HL-60 (cell line): ENCODE measurements at regions not wholly inside any gene's neighbourhood (a gene's known extent, or its start where the extent isn't known, plus 50 kb on each side); places are given as distances from the start of the nearest gene placed in this dataset.

ENCODE experiments used
- DNase-seq, 2 experiments: peaks; one replicate each; pipeline ENCODE4 v3.0.0-alpha.2; 2010 to 2020; ENCODE audit warnings: low read depth in 1 of 2, low spot score in 1 of 2
- H3K27ac ChIP-seq: fragments of 250-450 bp; sonication (Bioruptor Pico); replicated peaks from 2 replicates; pipeline ENCODE4 v1.5.1; 2020; ENCODE audit warnings: mild to moderate bottlenecking, moderate library complexity
- H3K27me3 ChIP-seq: fragments of 250-450 bp; sonication (Bioruptor Pico); 2 replicates; pipeline ENCODE4 v1.5.1; 2021; ENCODE audit warnings: mild to moderate bottlenecking, moderate library complexity; ENCODE audit not compliant: insufficient read depth, poor library complexity, severe bottlenecking
- H3K4me3 ChIP-seq: replicated peaks from 2 replicates; pipeline ENCODE4 v1.5.1; 2011; ENCODE audit warnings: mild to moderate bottlenecking, control low read depth, low read length; ENCODE audit not compliant: insufficient read depth
- GABPA ChIP-seq: IDR thresholded peaks from 2 replicates; pipeline ENCODE4 v1.6.1; 2012; ENCODE audit warnings: low read depth
- POLR2AphosphoS5 ChIP-seq: IDR thresholded peaks from 2 replicates; pipeline ENCODE4 v1.6.1; 2012; ENCODE audit warnings: low read depth
- SPI1 ChIP-seq: IDR thresholded peaks from 2 replicates; pipeline ENCODE4 v1.6.1; 2012; ENCODE audit warnings: low read depth, mild to moderate bottlenecking, borderline replicate concordance
- TF ChIP-seq, protein P1 (sequence below): IDR thresholded peaks from one replicate; pipeline ENCODE4 v1.5.1; 2011; ENCODE audit warnings: low read length, control low read depth, inconsistent platforms; ENCODE audit not compliant: insufficient read depth
- TF ChIP-seq, protein P2 (sequence below): IDR thresholded peaks from 2 replicates; pipeline ENCODE4 v1.6.1; 2012; ENCODE audit warnings: low read depth; ENCODE audit not compliant: insufficient replicate concordance

DNA sequence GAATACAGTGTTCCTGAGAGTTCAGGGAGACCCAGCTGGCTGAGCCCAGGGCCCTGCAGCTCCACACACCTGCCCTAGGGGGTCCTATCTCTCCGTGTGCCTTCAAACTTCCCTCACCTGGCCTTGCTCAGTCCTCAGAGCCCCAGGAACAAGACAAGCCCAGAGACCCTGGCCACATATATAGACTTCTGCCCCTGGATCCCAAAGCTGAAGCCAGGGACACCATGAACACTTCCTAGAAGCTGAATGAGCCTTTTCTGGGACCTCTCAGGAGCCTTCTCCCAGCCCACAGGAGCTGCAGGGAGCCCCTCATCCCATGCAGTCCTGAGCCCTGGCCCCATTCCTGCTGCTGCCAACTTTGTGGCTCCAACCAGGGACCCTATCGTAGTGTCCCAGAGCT lies 190.5 kb downstream of the DICER1 start:
- Histone ChIP-seq H3K27ac (no peak overlapping the region), H3K27me3 (peaks cover 3% of the 10 kb centered on the region), H3K4me3 (no peak overlapping the region)
- TF ChIP-seq, protein P1, sequence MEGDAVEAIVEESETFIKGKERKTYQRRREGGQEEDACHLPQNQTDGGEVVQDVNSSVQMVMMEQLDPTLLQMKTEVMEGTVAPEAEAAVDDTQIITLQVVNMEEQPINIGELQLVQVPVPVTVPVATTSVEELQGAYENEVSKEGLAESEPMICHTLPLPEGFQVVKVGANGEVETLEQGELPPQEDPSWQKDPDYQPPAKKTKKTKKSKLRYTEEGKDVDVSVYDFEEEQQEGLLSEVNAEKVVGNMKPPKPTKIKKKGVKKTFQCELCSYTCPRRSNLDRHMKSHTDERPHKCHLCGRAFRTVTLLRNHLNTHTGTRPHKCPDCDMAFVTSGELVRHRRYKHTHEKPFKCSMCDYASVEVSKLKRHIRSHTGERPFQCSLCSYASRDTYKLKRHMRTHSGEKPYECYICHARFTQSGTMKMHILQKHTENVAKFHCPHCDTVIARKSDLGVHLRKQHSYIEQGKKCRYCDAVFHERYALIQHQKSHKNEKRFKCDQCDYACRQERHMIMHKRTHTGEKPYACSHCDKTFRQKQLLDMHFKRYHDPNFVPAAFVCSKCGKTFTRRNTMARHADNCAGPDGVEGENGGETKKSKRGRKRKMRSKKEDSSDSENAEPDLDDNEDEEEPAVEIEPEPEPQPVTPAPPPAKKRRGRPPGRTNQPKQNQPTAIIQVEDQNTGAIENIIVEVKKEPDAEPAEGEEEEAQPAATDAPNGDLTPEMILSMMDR, result no peak
- no peak for TF ChIP-seq GABPA
- no peak for TF ChIP-seq SPI1
- no peak for DNase-seq

DNA sequence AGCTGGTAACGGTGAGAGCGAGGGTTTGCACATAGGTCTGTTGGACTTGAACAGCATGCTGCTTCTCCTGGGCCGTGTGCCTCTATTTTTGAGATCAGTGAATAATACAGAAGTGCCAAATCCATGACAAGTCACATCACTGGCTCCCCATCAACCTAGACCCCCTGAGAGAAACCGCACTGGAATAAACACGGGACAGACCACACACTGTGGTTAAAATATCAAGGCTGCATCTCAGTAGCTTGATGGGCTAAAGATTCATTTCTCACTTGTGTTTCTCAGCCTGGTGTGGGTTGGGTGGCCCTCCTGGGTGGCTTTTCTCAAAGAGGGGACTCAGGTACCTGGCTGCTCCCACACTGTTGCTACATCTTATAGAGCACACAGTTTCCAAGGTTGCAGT lies 191.0 kb downstream of the DICER1 start:
- no peak overlapping the region for H3K4me3 ChIP-seq
- peaks cover 3% of the 10 kb centered on the region for H3K27me3 ChIP-seq

DNA sequence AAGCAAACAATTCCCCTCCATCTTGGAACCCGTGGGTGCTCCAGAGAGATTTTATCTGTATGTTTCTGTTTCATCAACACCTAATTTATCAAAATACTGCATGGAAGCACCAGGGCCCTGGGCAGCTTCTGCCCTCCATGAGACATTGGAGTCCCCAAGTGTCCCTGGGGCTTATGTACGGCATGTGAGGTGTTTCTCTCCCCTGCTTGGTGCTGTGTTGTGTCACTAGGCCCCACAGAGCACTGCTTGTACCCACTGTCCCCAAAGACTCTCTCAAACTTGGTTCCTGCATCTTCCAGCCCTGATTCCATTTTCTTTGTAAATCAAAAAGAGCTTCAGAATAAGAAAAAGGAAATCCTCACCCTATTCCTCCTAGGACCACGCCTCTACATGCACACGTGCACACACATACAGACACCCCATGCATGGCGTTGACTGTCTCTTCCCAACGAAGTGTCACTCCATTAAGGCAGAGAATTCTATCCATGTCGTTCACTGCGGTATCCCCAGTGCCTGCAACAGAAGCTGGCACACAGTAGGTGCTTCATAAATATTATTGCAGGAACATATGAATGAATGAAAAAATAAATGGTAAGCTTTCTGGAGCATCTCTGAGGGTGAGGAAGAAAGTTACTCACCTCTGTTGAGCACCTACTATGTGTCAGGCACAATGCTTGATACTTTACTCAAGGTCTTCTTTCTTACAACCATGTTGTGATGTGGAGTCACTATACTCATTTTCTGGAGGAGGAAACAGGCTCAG lies 191.6 kb downstream of the DICER1 start:
- Histone ChIP-seq H3K27me3 (peaks cover 3% of the 10 kb centered on the region), H3K4me3 (no peak overlapping the region), H3K27ac (no peak overlapping the region)
- TF ChIP-seq POLR2AphosphoS5, result no peak
- TF ChIP-seq GABPA, result no peak
- no peak for TF ChIP-seq SPI1
- TF ChIP-seq, protein P2, sequence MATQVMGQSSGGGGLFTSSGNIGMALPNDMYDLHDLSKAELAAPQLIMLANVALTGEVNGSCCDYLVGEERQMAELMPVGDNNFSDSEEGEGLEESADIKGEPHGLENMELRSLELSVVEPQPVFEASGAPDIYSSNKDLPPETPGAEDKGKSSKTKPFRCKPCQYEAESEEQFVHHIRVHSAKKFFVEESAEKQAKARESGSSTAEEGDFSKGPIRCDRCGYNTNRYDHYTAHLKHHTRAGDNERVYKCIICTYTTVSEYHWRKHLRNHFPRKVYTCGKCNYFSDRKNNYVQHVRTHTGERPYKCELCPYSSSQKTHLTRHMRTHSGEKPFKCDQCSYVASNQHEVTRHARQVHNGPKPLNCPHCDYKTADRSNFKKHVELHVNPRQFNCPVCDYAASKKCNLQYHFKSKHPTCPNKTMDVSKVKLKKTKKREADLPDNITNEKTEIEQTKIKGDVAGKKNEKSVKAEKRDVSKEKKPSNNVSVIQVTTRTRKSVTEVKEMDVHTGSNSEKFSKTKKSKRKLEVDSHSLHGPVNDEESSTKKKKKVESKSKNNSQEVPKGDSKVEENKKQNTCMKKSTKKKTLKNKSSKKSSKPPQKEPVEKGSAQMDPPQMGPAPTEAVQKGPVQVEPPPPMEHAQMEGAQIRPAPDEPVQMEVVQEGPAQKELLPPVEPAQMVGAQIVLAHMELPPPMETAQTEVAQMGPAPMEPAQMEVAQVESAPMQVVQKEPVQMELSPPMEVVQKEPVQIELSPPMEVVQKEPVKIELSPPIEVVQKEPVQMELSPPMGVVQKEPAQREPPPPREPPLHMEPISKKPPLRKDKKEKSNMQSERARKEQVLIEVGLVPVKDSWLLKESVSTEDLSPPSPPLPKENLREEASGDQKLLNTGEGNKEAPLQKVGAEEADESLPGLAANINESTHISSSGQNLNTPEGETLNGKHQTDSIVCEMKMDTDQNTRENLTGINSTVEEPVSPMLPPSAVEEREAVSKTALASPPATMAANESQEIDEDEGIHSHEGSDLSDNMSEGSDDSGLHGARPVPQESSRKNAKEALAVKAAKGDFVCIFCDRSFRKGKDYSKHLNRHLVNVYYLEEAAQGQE, result no peak
- TF ChIP-seq, protein P1, result no peak
- DNase-seq, result no peak

More for the DNA sequence above, 191.0 kb downstream of the DICER1 start:
- no peak overlapping the region for H3K27ac ChIP-seq
- TF ChIP-seq GABPA, result no peak
- no peak for TF ChIP-seq SPI1
- TF ChIP-seq POLR2AphosphoS5, result no peak
- TF ChIP-seq, protein P2, result no peak
- TF ChIP-seq, protein P1, result no peak
- DNase-seq, result no peak

DNA sequence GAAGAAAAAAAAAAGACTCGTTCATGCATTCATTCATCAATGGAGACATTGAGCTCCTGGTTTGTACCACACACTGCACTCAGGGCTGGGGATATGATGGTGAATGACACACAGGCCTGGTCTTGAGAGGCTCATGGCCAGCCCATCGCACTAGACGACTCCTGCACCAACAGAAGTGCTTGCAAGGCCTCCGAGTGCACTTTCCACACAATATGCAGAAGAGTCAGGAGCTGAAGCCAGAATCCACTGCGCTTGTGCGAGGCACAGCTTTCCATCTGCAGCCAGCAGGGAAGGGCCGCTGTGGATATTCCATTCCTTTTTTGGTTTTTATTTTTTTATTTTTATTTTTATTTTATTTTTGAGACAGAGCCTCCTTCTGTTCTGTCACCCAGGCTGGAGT lies 192.4 kb downstream of the DICER1 start:
- TF ChIP-seq, protein P1, result no peak
- TF ChIP-seq POLR2AphosphoS5 (no peak), GABPA (no peak), SPI1 (no peak)
- TF ChIP-seq, protein P2, result no peak
- no peak overlapping the region for H3K4me3 ChIP-seq
- no peak overlapping the region for H3K27ac ChIP-seq
- H3K27me3 ChIP-seq, result peaks cover 3% of the 10 kb centered on the region
- no peak for DNase-seq
